B cell (primary cell): ENCODE measurements at regions not wholly inside any gene's neighbourhood (a gene's known extent, or its start where the extent isn't known, plus 50 kb on each side); places are given as distances from the start of the nearest gene placed in this dataset.

Experiments
- EZH2 ChIP-seq: IDR thresholded peaks from 2 replicates; pipeline ENCODE4 v1.6.1; 2012; ENCODE audit warnings: borderline replicate concordance, low read depth, mild to moderate bottlenecking, moderate library complexity, low read length; ENCODE audit not compliant: insufficient read depth, poor library complexity, severe bottlenecking
- TF ChIP-seq, protein P1 (sequence below): fragments of 200-600 bp; IDR thresholded peaks from one replicate; pipeline ENCODE4 v1.8.0; 2022; ENCODE audit warnings: antibody characterized with exemption, mild to moderate bottlenecking

- TF ChIP-seq, protein P1, sequence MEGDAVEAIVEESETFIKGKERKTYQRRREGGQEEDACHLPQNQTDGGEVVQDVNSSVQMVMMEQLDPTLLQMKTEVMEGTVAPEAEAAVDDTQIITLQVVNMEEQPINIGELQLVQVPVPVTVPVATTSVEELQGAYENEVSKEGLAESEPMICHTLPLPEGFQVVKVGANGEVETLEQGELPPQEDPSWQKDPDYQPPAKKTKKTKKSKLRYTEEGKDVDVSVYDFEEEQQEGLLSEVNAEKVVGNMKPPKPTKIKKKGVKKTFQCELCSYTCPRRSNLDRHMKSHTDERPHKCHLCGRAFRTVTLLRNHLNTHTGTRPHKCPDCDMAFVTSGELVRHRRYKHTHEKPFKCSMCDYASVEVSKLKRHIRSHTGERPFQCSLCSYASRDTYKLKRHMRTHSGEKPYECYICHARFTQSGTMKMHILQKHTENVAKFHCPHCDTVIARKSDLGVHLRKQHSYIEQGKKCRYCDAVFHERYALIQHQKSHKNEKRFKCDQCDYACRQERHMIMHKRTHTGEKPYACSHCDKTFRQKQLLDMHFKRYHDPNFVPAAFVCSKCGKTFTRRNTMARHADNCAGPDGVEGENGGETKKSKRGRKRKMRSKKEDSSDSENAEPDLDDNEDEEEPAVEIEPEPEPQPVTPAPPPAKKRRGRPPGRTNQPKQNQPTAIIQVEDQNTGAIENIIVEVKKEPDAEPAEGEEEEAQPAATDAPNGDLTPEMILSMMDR = no peak
- TF ChIP-seq EZH2 = no peak
Measured at GRCh38 chr2:221343524-221343923, 228.6 kb downstream of the EPHA4 start.
